ENCODE measurements at regions not wholly inside any gene's neighbourhood (a gene's known extent, or its start where the extent isn't known, plus 50 kb on each side); places are given as distances from the start of the nearest gene placed in this dataset.

DNA sequence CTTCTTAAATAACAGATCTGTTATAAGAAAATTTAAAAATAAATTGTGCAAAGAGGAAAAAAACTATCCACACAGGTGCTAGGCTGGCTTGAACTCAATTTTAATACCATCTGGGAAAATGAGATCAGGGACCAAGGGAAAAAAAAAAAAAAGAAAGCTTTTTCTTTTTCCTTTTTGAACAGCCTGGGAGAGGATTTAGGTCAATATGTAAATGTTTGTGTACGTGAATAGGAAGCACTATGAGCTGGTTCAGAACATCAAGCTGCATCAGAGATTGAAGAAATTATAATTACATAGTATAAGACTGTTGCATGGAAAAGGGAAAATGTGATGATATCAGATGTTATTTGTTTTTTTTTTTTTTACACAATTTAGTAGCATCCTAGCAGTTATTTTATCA lies 548.0 kb downstream of the ARL4A start:
- TF ChIP-seq SIN3A (IDR thresholded peaks at IDR 0.05; ENCODE audit: borderline replicate concordance, insufficient read depth, low read length) (no peak), FOXP2 (optimal IDR thresholded peaks at IDR 0.05; ENCODE audit: borderline replicate concordance, extremely low read depth, extremely low read length, insufficient read depth) (no peak), TAF1 (IDR thresholded peaks at IDR 0.05; ENCODE audit: borderline replicate concordance, insufficient read depth, low read length) (no peak)

- TF ChIP-seq FOXP2 (optimal IDR thresholded peaks at IDR 0.05; ENCODE audit: borderline replicate concordance, extremely low read depth, extremely low read length, insufficient read depth) (no peak), REST (IDR thresholded peaks at IDR 0.05; ENCODE audit: insufficient read depth in 1 of 2, low read depth in 2 of 2, low read length in 2 of 2) (no peak), TAF1 (IDR thresholded peaks at IDR 0.05; ENCODE audit: borderline replicate concordance, insufficient read depth, low read length) (no peak), POLR2AphosphoS5 (IDR thresholded peaks at IDR 0.05; ENCODE audit: low read depth, low read length) (no peak), SIN3A (IDR thresholded peaks at IDR 0.05; ENCODE audit: borderline replicate concordance, insufficient read depth, low read length) (no peak)
These were observed 548.6 kb downstream of the ARL4A start for GRCh38 chr7:13236026-13236425.

DNA sequence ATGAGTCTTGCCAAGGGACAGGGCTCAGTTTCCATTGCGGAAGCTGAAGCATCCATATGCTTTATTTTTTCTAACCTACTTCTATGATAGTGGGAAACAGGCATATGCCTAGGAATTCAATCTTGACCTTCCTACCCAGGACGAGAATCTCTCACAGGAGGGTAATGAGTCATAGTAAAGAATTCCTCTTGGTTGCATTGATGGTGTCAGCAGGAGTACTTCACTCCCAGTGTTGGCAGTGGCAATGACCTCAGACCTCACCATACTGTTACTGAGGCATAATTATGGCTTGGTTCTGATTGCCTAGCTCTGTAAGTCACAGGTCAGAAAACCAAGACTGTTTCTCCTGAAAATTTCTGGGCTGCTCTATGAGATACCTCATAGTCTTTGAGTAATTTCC lies 552.9 kb downstream of the ARL4A start:
- TF ChIP-seq POLR2AphosphoS5 (IDR thresholded peaks at IDR 0.05; ENCODE audit: low read depth, low read length) (no peak), REST (IDR thresholded peaks at IDR 0.05; ENCODE audit: insufficient read depth in 1 of 2, low read depth in 2 of 2, low read length in 2 of 2) (no peak), FOXP2 (optimal IDR thresholded peaks at IDR 0.05; ENCODE audit: borderline replicate concordance, extremely low read depth, extremely low read length, insufficient read depth) (no peak), SIN3A (IDR thresholded peaks at IDR 0.05; ENCODE audit: borderline replicate concordance, insufficient read depth, low read length) (no peak), TAF1 (IDR thresholded peaks at IDR 0.05; ENCODE audit: borderline replicate concordance, insufficient read depth, low read length) (no peak)

DNA sequence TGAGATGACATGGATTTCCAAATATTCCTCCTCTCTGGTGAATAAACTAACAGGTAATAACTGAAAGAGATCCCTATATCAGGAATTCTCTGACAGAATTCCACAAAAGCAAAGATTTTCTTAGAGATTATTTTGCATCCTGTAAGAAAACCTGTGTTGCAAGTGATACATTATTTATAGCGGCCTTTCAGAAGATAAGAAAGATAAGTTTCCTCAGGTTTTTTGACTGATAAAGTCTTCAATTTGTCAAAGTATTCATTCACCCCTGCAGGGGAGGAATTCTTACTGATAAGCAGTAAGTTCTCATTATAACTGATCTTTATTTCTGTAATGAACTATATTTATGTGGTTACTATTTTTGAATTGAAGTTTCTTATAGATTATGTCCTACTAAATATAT lies 554.0 kb downstream of the ARL4A start:
- TF ChIP-seq TAF1 (IDR thresholded peaks at IDR 0.05; ENCODE audit: borderline replicate concordance, insufficient read depth, low read length) (no peak), REST (IDR thresholded peaks at IDR 0.05; ENCODE audit: insufficient read depth in 1 of 2, low read depth in 2 of 2, low read length in 2 of 2) (no peak), SIN3A (IDR thresholded peaks at IDR 0.05; ENCODE audit: borderline replicate concordance, insufficient read depth, low read length) (no peak), FOXP2 (optimal IDR thresholded peaks at IDR 0.05; ENCODE audit: borderline replicate concordance, extremely low read depth, extremely low read length, insufficient read depth) (no peak)

DNA sequence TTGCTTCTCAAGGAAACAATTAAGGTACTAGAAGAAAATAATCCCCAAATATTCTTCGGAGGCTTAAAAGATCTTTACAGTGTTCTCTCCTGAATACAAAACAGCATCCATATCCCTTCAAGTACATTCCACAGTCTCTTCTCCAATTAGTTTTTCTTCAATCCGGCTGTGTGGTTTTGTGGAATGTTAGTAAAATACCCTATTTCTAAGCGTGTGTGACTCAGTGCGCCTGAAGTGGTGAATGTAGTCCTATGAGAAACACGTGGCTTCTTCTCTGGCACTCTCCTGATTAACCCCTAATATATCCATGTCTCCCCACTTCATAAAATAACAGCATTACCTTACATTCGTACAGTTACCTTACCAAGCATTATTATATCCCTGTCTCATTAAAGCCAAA lies 570.2 kb downstream of the ARL4A start:
- TF ChIP-seq POLR2AphosphoS5 (IDR thresholded peaks at IDR 0.05; ENCODE audit: low read depth, low read length) = no peak
- TF ChIP-seq FOXP2 (optimal IDR thresholded peaks at IDR 0.05; ENCODE audit: borderline replicate concordance, extremely low read depth, extremely low read length, insufficient read depth) = no peak
- no peak for TF ChIP-seq SIN3A (IDR thresholded peaks at IDR 0.05; ENCODE audit: borderline replicate concordance, insufficient read depth, low read length)
- no peak for TF ChIP-seq REST (IDR thresholded peaks at IDR 0.05; ENCODE audit: insufficient read depth in 1 of 2, low read depth in 2 of 2, low read length in 2 of 2)
- TF ChIP-seq TAF1 (IDR thresholded peaks at IDR 0.05; ENCODE audit: borderline replicate concordance, insufficient read depth, low read length) = no peak
